Right atrium auricular region (tissue), 2 donors: ENCODE measurements at regions not wholly inside any gene's neighbourhood (a gene's known extent, or its start where the extent isn't known, plus 50 kb on each side); places are given as distances from the start of the nearest gene placed in this dataset.

Experiments
- DNase-seq: peaks from one replicate; pipeline ENCODE4 v3.0.0-alpha.2; 2019; ENCODE audit warnings: low spot score
- H3K27ac ChIP-seq, 2 donors: fragments of 200-600 bp; sonication (generic); 1 replicate in 1 of 2; 2 replicates in 1 of 2; pipeline ENCODE4 v1.5.1; 2016 to 2019
- H3K27me3 ChIP-seq, 2 donors: fragments of 200-600 bp; sonication (generic); one replicate each; pipeline versions ENCODE4 v1.5.1 to v1.6.0; 2017 to 2019
- H3K36me3 ChIP-seq: fragments of 200-600 bp; sonication (generic); one replicate; pipeline ENCODE4 v1.5.1; 2016
- H3K4me1 ChIP-seq, 2 donors: fragments of 200-600 bp; sonication (generic); one replicate each; pipeline versions ENCODE4 v1.5.1 to v1.6.0; 2017 to 2019
- H3K4me3 ChIP-seq, 2 donors: fragments of 200-600 bp; sonication (generic); 1 replicate in 1 of 2; 2 replicates in 1 of 2; pipeline ENCODE4 v1.5.1; 2017 to 2019; ENCODE audit warnings: mild to moderate bottlenecking in 1 of 2, moderate library complexity in 1 of 2
- H3K9me3 ChIP-seq, 2 donors: fragments of 200-600 bp; sonication (generic); one replicate each; pipeline ENCODE4 v1.5.1; 2019
- CTCF ChIP-seq, 2 donors: fragments of 200-600 bp; sonication (generic); IDR thresholded peaks; one replicate each; pipeline ENCODE4 v1.5.1; 2019; ENCODE audit warnings: antibody characterized with exemption in 2 of 2

- Histone ChIP-seq H3K4me1 (no peaks in the 10 kb centered on the region), H3K27me3 (no peaks in the 10 kb centered on the region)
- no peak for TF ChIP-seq CTCF (IDR thresholded peaks at IDR 0.05)
These were observed 1401.7 kb downstream of the NCAM2 start for GRCh38 chr21:22399681-22400514.

GRCh38 chr21:22409571-22409970 is 1411.4 kb downstream of the NCAM2 start:
- Histone ChIP-seq H3K36me3 (no peaks in the 10 kb centered on the region), H3K27me3 (no peaks in the 10 kb centered on the region), H3K4me1 (no peaks in the 10 kb centered on the region), H3K27ac (no peak overlapping the region), H3K9me3 (no peaks in the 10 kb centered on the region), H3K4me3 (no peak overlapping the region)
- no peak for DNase-seq
- no peak for TF ChIP-seq CTCF (IDR thresholded peaks at IDR 0.05)

More at GRCh38 chr21:22399681-22400514, 1401.7 kb downstream of the NCAM2 start:
- H3K9me3 ChIP-seq: no peaks in the 10 kb centered on the region
- no peak overlapping the region for H3K27ac ChIP-seq
- H3K36me3 ChIP-seq: no peaks in the 10 kb centered on the region
- no peak overlapping the region for H3K4me3 ChIP-seq
- no peak for DNase-seq

- Histone ChIP-seq H3K4me1 (no peaks in the 10 kb centered on the region), H3K27ac (no peak overlapping the region), H3K9me3 (no peaks in the 10 kb centered on the region), H3K36me3 (no peaks in the 10 kb centered on the region), H3K27me3 (no peaks in the 10 kb centered on the region), H3K4me3 (no peak overlapping the region)
- TF ChIP-seq CTCF (IDR thresholded peaks at IDR 0.05): no peak
- DNase-seq: no peak
These were observed 1418.3 kb downstream of the NCAM2 start for GRCh38 chr21:22416555-22416954.

GRCh38 chr21:22421416-22422180 is 1423.4 kb downstream of the NCAM2 start:
- H3K27ac ChIP-seq: no peak overlapping the region
- no peaks in the 10 kb centered on the region for H3K9me3 ChIP-seq
- no peak for TF ChIP-seq CTCF (IDR thresholded peaks at IDR 0.05)
- no peaks in the 10 kb centered on the region for H3K4me1 ChIP-seq
- H3K27me3 ChIP-seq: no peaks in the 10 kb centered on the region
- no peaks in the 10 kb centered on the region for H3K36me3 ChIP-seq
- H3K4me3 ChIP-seq: no peak overlapping the region
- DNase-seq: no peak

GRCh38 chr21:22438428-22439086 is 1440.3 kb downstream of the NCAM2 start:
- no peaks in the 10 kb centered on the region for H3K27me3 ChIP-seq
- H3K36me3 ChIP-seq: no peaks in the 10 kb centered on the region
- H3K4me3 ChIP-seq: no peak overlapping the region
- DNase-seq: no peak
- H3K9me3 ChIP-seq: no peaks in the 10 kb centered on the region
- H3K4me1 ChIP-seq: no peaks in the 10 kb centered on the region
- H3K27ac ChIP-seq: no peak overlapping the region
- TF ChIP-seq CTCF (IDR thresholded peaks at IDR 0.05): no peak
